Activated CD8-positive, alpha-beta memory T cell treated with anti-CD3 and anti-CD28 coated beads, Interleukin-2, amount 10 ng/mL, durations not matched to agents 7 days and 5 days (primary cell): ENCODE measurements at regions not wholly inside any gene's neighbourhood (a gene's known extent, or its start where the extent isn't known, plus 50 kb on each side); places are given as distances from the start of the nearest gene placed in this dataset.
A peak's percentile ranks its signal among the peaks of the same experiment; 100 is the strongest.

ENCODE experiments used
- ATAC-seq: fragments of 150-1000 bp; cut with Tn5 transposase; one replicate; pipeline ENCODE4 v1.10.0; 2021; ENCODE audit warnings: moderate library complexity
- CTCF ChIA-PET: fragments of 350-600 bp; sonication (Branson Sonifier 250); formaldehyde crosslinking; loops from one replicate; lab custom pipeline; 2021; ENCODE audit warnings: antibody characterized with exemption; lab: Charles Lee
- DNase-seq: peaks from one replicate; pipeline ENCODE4 v3.0.0-alpha.2; 2020
- H3K27ac Mint-ChIP-seq: one replicate; pipeline ENCODE4 v1.8.0; 2021; ENCODE audit warnings: mild to moderate bottlenecking, mixed read lengths
- H3K27me3 Mint-ChIP-seq: one replicate; pipeline ENCODE4 v1.8.0; 2021; ENCODE audit warnings: mixed read lengths
- H3K36me3 Mint-ChIP-seq: one replicate; pipeline ENCODE4 v1.8.0; 2021; ENCODE audit warnings: mild to moderate bottlenecking, mixed read lengths
- H3K4me1 Mint-ChIP-seq: one replicate; pipeline ENCODE4 v1.8.0; 2021; ENCODE audit warnings: mixed read lengths
- H3K4me3 Mint-ChIP-seq: one replicate; pipeline ENCODE4 v1.8.0; 2021; ENCODE audit warnings: mild to moderate bottlenecking, moderate library complexity, mixed read lengths
- H3K9me3 Mint-ChIP-seq: one replicate; pipeline ENCODE4 v1.8.0; 2022; ENCODE audit warnings: low read depth, mixed read lengths

- H3K4me3 Mint-ChIP-seq: no peak overlapping the region
- ATAC-seq: no peak
- H3K36me3 Mint-ChIP-seq: no peaks in the 10 kb centered on the region
- H3K27ac Mint-ChIP-seq: no peak overlapping the region
- H3K4me1 Mint-ChIP-seq: peaks cover 4% of the 10 kb centered on the region
- H3K9me3 Mint-ChIP-seq: no peaks in the 10 kb centered on the region
- peaks cover 17% of the 10 kb centered on the region for H3K27me3 Mint-ChIP-seq
- CTCF ChIA-PET: no interaction called here
- DNase-seq: no peak
Measured at GRCh38 chr4:74878323-74878722, 54.6 kb upstream of the PARM1 start.

DNA sequence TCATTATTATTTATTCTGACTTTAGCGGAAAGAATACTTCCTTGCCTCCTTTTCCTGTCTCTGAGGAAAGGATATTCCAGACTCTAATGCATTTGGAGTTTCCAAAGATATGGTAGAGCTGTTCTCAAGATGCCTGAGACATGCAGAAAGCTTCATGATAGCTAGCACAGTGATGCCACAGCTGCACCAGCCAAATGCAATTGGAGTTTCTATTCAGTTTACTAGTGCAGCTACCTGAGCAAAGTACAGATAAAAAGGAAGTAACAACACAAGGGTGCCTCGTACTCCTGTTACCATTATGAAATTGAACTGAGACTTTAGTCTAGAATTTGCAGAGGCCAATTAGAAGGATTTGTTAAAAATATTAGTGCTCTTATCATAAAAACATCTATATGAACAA is 57.5 kb upstream of the PARM1 start:
- Mint-ChIP-seq H3K36me3 (no peaks in the 10 kb centered on the region), H3K4me3 (no peak overlapping the region), H3K4me1 (peaks cover 4% of the 10 kb centered on the region), H3K27ac (no peak overlapping the region), H3K27me3 (peaks cover 11% of the 10 kb centered on the region), H3K9me3 (no peaks in the 10 kb centered on the region)
- ATAC-seq (no peak), DNase-seq (no peak)
- CTCF ChIA-PET: interaction anchor here (0.9 kb wide), 1 partner anchor 9 kb away, joined by 3 read pairs; no protein-coding TSS in a partner anchor

GRCh38 chr4:74874753-74875367 is 58.1 kb upstream of the PARM1 start:
- peak; percentile 51 for ATAC-seq
- Mint-ChIP-seq H3K4me1 (peaks cover 4% of the 10 kb centered on the region), H3K4me3 (no peak overlapping the region), H3K36me3 (no peaks in the 10 kb centered on the region), H3K9me3 (no peaks in the 10 kb centered on the region), H3K27ac (no peak overlapping the region), H3K27me3 (peaks cover 11% of the 10 kb centered on the region)
- CTCF ChIA-PET: interaction anchor here (0.6 to 0.9 kb wide), 3 partner anchors 9 to 749 kb away, joined by 3 to 4 read pairs (median 3); no protein-coding TSS in a partner anchor
- DNase-seq: peak; percentile 42

GRCh38 chr4:74873545-74874301 is 59.2 kb upstream of the PARM1 start:
- Mint-ChIP-seq H3K4me1 (peaks cover 4% of the 10 kb centered on the region), H3K9me3 (no peaks in the 10 kb centered on the region), H3K36me3 (no peaks in the 10 kb centered on the region), H3K27me3 (peaks cover 11% of the 10 kb centered on the region), H3K4me3 (no peak overlapping the region), H3K27ac (no peak overlapping the region)
- DNase-seq: no peak
- CTCF ChIA-PET: interaction anchor here (0.5 to 0.7 kb wide), 2 partner anchors 251 to 974 kb away, joined by 3 read pairs; no protein-coding TSS in a partner anchor
- no peak for ATAC-seq

- CTCF ChIA-PET: no interaction called here
- Mint-ChIP-seq H3K36me3 (no peaks in the 10 kb centered on the region), H3K27ac (no peak overlapping the region), H3K9me3 (no peaks in the 10 kb centered on the region), H3K4me3 (no peak overlapping the region), H3K27me3 (no peaks in the 10 kb centered on the region), H3K4me1 (no peaks in the 10 kb centered on the region)
- ATAC-seq (no peak), DNase-seq (no peak)
Measured at GRCh38 chr4:74858921-74859562, 64.7 kb upstream of the BTC start.

DNA sequence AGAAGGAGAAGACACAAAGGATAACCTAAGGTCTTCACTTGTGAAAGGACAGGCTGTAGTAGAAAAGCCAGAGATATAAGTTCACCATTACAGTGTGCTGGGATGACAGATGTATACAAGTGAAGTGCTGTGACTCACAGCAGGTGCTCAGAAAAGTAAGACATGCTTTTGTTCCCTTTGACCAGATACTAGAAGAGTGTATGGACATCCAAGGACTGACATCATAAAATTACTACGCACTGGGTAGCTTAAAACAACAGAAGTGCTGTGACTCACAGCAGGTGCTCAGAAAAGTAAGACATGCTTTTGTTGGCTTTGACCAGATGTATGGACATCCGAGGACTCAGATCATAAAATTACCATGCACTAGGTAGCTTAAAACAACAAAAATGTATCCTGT is 61.6 kb upstream of the BTC start:
- Mint-ChIP-seq H3K27ac (no peak overlapping the region), H3K4me1 (no peaks in the 10 kb centered on the region), H3K4me3 (no peak overlapping the region), H3K36me3 (no peaks in the 10 kb centered on the region), H3K27me3 (no peaks in the 10 kb centered on the region), H3K9me3 (no peaks in the 10 kb centered on the region)
- no peak for DNase-seq
- CTCF ChIA-PET: no interaction called here
- no peak for ATAC-seq

- H3K27ac Mint-ChIP-seq: no peak overlapping the region
- no peak for DNase-seq
- ATAC-seq: no peak
- CTCF ChIA-PET: no interaction called here
- H3K27me3 Mint-ChIP-seq: no peaks in the 10 kb centered on the region
- H3K9me3 Mint-ChIP-seq: no peaks in the 10 kb centered on the region
- H3K4me3 Mint-ChIP-seq: no peak overlapping the region
- no peaks in the 10 kb centered on the region for H3K4me1 Mint-ChIP-seq
- no peaks in the 10 kb centered on the region for H3K36me3 Mint-ChIP-seq
Measured at GRCh38 chr4:74848774-74849173, 54.5 kb upstream of the BTC start.

DNA sequence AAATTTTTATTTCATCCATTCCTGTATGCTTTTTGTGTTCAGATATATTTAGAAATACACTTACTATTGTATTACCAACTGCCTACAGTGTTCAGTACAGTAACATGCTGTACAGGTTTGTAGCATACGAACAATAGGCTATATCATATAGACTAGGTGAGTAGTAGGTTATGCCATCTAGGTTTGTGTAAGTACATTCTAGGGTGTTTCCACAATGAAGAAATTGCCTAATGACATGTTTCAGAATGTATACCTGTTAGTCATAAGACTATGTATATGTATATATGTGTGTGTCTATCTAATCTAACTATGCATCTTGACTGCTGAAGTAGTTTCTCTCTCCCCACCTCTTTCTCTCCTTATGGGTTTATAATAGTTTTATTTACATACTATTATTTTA is 51.5 kb upstream of the BTC start:
- Mint-ChIP-seq H3K9me3 (no peaks in the 10 kb centered on the region), H3K27ac (no peak overlapping the region), H3K36me3 (no peaks in the 10 kb centered on the region), H3K4me1 (no peaks in the 10 kb centered on the region), H3K4me3 (no peak overlapping the region), H3K27me3 (no peaks in the 10 kb centered on the region)
- DNase-seq: no peak
- CTCF ChIA-PET: no interaction called here
- no peak for ATAC-seq
